T-cell (primary cell): ENCODE measurements at regions not wholly inside any gene's neighbourhood (a gene's known extent, or its start where the extent isn't known, plus 50 kb on each side); places are given as distances from the start of the nearest gene placed in this dataset.

Experiments used
- ATAC-seq, 4 experiments: fragments of 200-7000 bp in 3 of 4; fragments of 150-1000 bp in 1 of 4; cut with Tn5 transposase; replicated peaks in 1 of 4; 1 replicate in 3 of 4; 2 replicates in 1 of 4; pipeline ENCODE4 v1.10.0; 2021; ENCODE audit warnings: moderate library complexity in 3 of 4, mild to moderate bottlenecking in 2 of 4, moderate number of reproducible peaks in 1 of 4
- CTCF ChIA-PET, 2 donors: fragments of 300-600 bp; sonication (Branson Sonifier 250); formaldehyde crosslinking; loops; one replicate each; lab custom pipeline; 2022; ENCODE audit warnings: antibody characterized with exemption in 2 of 2; lab: Charles Lee
- POLR2A ChIA-PET, 2 donors: fragments of 300-600 bp; sonication (Branson Sonifier 250); formaldehyde crosslinking; loops; one replicate each; lab custom pipeline; 2022; ENCODE audit warnings: antibody characterized with exemption in 2 of 2; lab: Charles Lee
- DNase-seq, 35 experiments: peaks; one replicate each; pipeline versions ENCODE4 v3.0.0 to v3.0.0-alpha.2; 2013 to 2023
- H3K27ac ChIP-seq: one replicate; pipeline ENCODE4 v1.5.1; 2013; ENCODE audit warnings: low read length
- H3K27me3 ChIP-seq, 2 experiments: replicated peaks in 1 of 2; 1 replicate in 1 of 2; 2 replicates in 1 of 2; pipeline versions ENCODE4 v1.6.1 to v1.7.0; 2013; ENCODE audit warnings: low read length in 1 of 2, mixed read lengths in 1 of 2; ENCODE audit not compliant: control insufficient read depth in 2 of 2, insufficient read depth in 2 of 2; ENCODE audit errors: extremely low read depth in 1 of 2
- H3K36me3 ChIP-seq, 2 donors: 1 replicate in 1 of 2; 2 replicates in 1 of 2; pipeline versions ENCODE4 v1.6.1 to v1.7.0; 2013; ENCODE audit warnings: low read length in 1 of 2; ENCODE audit not compliant: control insufficient read depth in 2 of 2, insufficient read depth in 1 of 2; ENCODE audit errors: extremely low read depth in 1 of 2
- H3K4me1 ChIP-seq, 2 experiments: 1 replicate in 1 of 2; 2 replicates in 1 of 2; pipeline versions ENCODE4 v1.6.1 to v1.7.0; 2013; ENCODE audit warnings: low read length in 2 of 2, mixed read lengths in 1 of 2; ENCODE audit not compliant: insufficient read depth in 2 of 2, control insufficient read depth in 1 of 2; ENCODE audit errors: extremely low read depth in 1 of 2
- H3K4me3 ChIP-seq, 2 donors: 1 replicate in 1 of 2; 2 replicates in 1 of 2; pipeline versions ENCODE4 v1.5.1 to v1.7.0; 2013; ENCODE audit warnings: mild to moderate bottlenecking in 2 of 2, low read length in 1 of 2, moderate library complexity in 1 of 2; ENCODE audit not compliant: control insufficient read depth in 1 of 2; ENCODE audit errors: extremely low read depth in 1 of 2
- H3K9me3 ChIP-seq: 2 replicates; pipeline ENCODE4 v1.7.0; 2013
- H3K27ac Mint-ChIP-seq, 2 donors: one replicate each; pipeline ENCODE4 v1.8.0; 2020 to 2021; ENCODE audit warnings: mild to moderate bottlenecking in 2 of 2, mixed read lengths in 2 of 2
- H3K27me3 Mint-ChIP-seq, 2 donors: one replicate each; pipeline ENCODE4 v1.8.0; 2021 to 2022; ENCODE audit warnings: mixed read lengths in 2 of 2
- H3K36me3 Mint-ChIP-seq: one replicate; pipeline ENCODE4 v1.8.0; 2021; ENCODE audit warnings: mixed read lengths
- H3K4me1 Mint-ChIP-seq, 3 donors: one replicate each; pipeline ENCODE4 v1.8.0; 2020 to 2022; ENCODE audit warnings: mixed read lengths in 3 of 3, mild to moderate bottlenecking in 1 of 3
- H3K4me3 Mint-ChIP-seq, 3 donors: one replicate each; pipeline ENCODE4 v1.8.0; 2020 to 2022; ENCODE audit warnings: mild to moderate bottlenecking in 3 of 3, mixed read lengths in 3 of 3, moderate library complexity in 3 of 3
- H3K9me3 Mint-ChIP-seq, 3 donors: one replicate each; pipeline ENCODE4 v1.8.0; 2020 to 2022; ENCODE audit warnings: mixed read lengths in 3 of 3
- WGBS: methylation state at CpG from one replicate; pipeline ENCODE4 v1.1.5; 2013; ENCODE audit warnings: missing lambda C conversion rate; ENCODE audit not compliant: insufficient coverage; 5-methylcytosine and 5-hydroxymethylcytosine counted together

DNA sequence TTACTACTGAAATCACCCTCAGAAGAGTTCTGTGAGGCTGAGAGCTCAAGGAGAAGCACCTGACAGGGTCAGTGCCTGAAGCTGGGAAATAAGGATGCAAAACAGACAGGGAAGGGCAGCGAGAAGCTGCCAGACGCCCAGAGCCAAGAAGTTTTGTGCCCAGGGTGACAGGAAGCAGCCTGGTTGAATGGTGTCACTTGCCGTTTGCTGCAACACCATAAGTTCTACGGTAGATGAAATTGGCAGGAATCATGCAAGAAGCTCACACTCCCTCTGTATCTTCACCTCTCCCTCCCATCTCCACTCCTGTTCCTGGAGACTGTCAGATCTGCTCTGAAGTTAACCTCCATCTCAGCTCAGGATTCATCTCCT is 117.0 kb upstream of the SLC14A2 start:
- H3K36me3 ChIP-seq = no peaks in the 10 kb centered on the region
- WGBS = 64% methylated on average over 4 of the region's 4 CpGs
- ATAC-seq = no peak
- DNase-seq = no peak
- Mint-ChIP-seq H3K27ac (no peak overlapping the region), H3K9me3 (no peaks in the 10 kb centered on the region), H3K27me3 (peaks cover 2 to 6% of the 10 kb centered on the region in 2 donors), H3K36me3 (no peaks in the 10 kb centered on the region), H3K4me1 (no peaks in the 10 kb centered on the region), H3K4me3 (no peak overlapping the region)
- no peaks in the 10 kb centered on the region for H3K27me3 ChIP-seq
- H3K4me1 ChIP-seq = no peaks in the 10 kb centered on the region
- POLR2A ChIA-PET = no interaction called here
- H3K27ac ChIP-seq = no peak overlapping the region
- no peaks in the 10 kb centered on the region for H3K9me3 ChIP-seq
- H3K4me3 ChIP-seq = no peak overlapping the region
- CTCF ChIA-PET = no interaction called here

DNA sequence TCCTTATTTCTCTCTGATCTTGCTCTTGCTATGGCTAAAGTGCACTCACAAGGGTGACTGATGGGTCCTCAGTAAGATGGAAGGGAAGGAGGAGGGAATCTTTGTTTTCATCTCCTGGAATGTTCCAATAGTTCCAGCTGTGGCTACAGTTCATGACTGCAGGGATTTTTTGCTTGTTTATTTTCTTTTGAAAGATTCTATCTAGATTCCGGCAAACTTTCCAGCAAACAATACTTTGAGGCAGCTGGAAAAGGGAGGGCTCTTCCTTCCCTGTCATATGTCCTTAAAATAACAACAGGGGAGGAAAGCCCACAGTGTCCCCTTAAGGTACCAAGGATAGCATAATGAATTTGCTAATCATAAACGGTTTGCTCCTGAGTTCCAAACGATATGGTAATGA is 111.3 kb upstream of the SLC14A2 start:
- H3K4me1 ChIP-seq = no peaks in the 10 kb centered on the region
- ATAC-seq (no peak), DNase-seq (no peak)
- Mint-ChIP-seq H3K36me3 (no peaks in the 10 kb centered on the region), H3K4me3 (no peak overlapping the region), H3K27me3 (peaks cover 3 to 4% of the 10 kb centered on the region in 2 donors), H3K27ac (no peak overlapping the region), H3K4me1 (no peaks in the 10 kb centered on the region), H3K9me3 (no peaks in the 10 kb centered on the region)
- ChIA-PET POLR2A (no interaction called here), CTCF (no interaction called here)
- no peaks in the 10 kb centered on the region for H3K9me3 ChIP-seq
- H3K4me3 ChIP-seq = no peak overlapping the region
- peaks cover 0 to 3% of the 10 kb centered on the region in 2 experiments for H3K27me3 ChIP-seq
- H3K36me3 ChIP-seq = no peaks in the 10 kb centered on the region
- WGBS = no CpG with 5 or more reads among the region's 3 CpGs
- H3K27ac ChIP-seq = no peak overlapping the region

GRCh38 chr18:45505497-45506206 is 109.6 kb upstream of the SLC14A2 start:
- no peaks in the 10 kb centered on the region for H3K36me3 Mint-ChIP-seq
- ATAC-seq (no peak), DNase-seq (no peak)
- no peaks in the 10 kb centered on the region for H3K4me1 ChIP-seq
- peaks cover 0 to 3% of the 10 kb centered on the region in 2 experiments for H3K27me3 ChIP-seq
- H3K27me3 Mint-ChIP-seq = peaks cover 3 to 4% of the 10 kb centered on the region in 2 donors
- POLR2A ChIA-PET = no interaction called here
- WGBS = 65% methylated on average over 4 of the region's 12 CpGs
- H3K4me1 Mint-ChIP-seq = no peaks in the 10 kb centered on the region
- H3K9me3 ChIP-seq = no peaks in the 10 kb centered on the region
- H3K27ac ChIP-seq = no peak overlapping the region
- H3K9me3 Mint-ChIP-seq = no peaks in the 10 kb centered on the region
- no peak overlapping the region for H3K27ac Mint-ChIP-seq
- H3K36me3 ChIP-seq = no peaks in the 10 kb centered on the region
- H3K4me3 ChIP-seq = no peak overlapping the region
- CTCF ChIA-PET = no interaction called here
- H3K4me3 Mint-ChIP-seq = no peak overlapping the region

- H3K9me3 ChIP-seq = no peaks in the 10 kb centered on the region
- peaks cover 0 to 3% of the 10 kb centered on the region in 2 experiments for H3K27me3 ChIP-seq
- no peaks in the 10 kb centered on the region for H3K36me3 Mint-ChIP-seq
- no peak overlapping the region for H3K27ac ChIP-seq
- ChIA-PET CTCF (no interaction called here), POLR2A (no interaction called here)
- 93% methylated on average over 3 of the region's 4 CpGs for WGBS
- H3K4me1 Mint-ChIP-seq = no peaks in the 10 kb centered on the region
- no peak for ATAC-seq
- no peak overlapping the region for H3K4me3 Mint-ChIP-seq
- no peak for DNase-seq
- H3K4me1 ChIP-seq = no peaks in the 10 kb centered on the region
- no peaks in the 10 kb centered on the region for H3K36me3 ChIP-seq
- H3K27ac Mint-ChIP-seq = no peak overlapping the region
- no peak overlapping the region for H3K4me3 ChIP-seq
- peaks cover 7% of the 10 kb centered on the region in 2 donors for H3K27me3 Mint-ChIP-seq
- no peaks in the 10 kb centered on the region for H3K9me3 Mint-ChIP-seq
These were observed 108.3 kb upstream of the SLC14A2 start for GRCh38 chr18:45506951-45507350.

DNA sequence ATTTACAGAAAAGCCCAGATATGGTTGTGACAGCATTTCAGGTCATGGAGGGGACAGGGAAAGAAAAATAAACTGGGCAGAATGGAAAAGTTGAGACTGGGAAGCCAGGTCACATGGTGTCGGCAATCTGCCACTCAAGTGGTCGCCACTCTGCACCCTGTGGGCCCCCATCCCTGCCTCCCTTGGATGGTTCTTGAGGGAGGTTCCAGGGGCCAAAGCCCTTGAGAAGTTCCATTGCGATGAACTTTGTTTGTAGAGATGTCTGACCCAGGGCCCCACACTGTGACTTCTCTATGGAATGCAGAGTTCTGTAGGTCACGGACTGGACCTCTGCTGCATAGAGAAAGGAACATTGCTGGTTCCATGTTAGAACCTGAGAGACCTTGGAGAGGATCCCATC is 105.7 kb upstream of the SLC14A2 start:
- Histone ChIP-seq H3K27ac (no peak overlapping the region), H3K4me3 (no peak overlapping the region), H3K4me1 (no peaks in the 10 kb centered on the region), H3K9me3 (no peaks in the 10 kb centered on the region), H3K27me3 (peaks cover 0 to 3% of the 10 kb centered on the region in 2 experiments), H3K36me3 (no peaks in the 10 kb centered on the region)
- Mint-ChIP-seq H3K27ac (no peak overlapping the region), H3K4me3 (no peak overlapping the region), H3K9me3 (peaks cover 0 to 4% (median 4%) of the 10 kb centered on the region in 3 donors), H3K27me3 (peaks cover 7 to 9% of the 10 kb centered on the region in 2 donors), H3K36me3 (no peaks in the 10 kb centered on the region), H3K4me1 (no peaks in the 10 kb centered on the region)
- DNase-seq = no peak
- POLR2A ChIA-PET = no interaction called here
- CTCF ChIA-PET = no interaction called here
- ATAC-seq = no peak
- 100% methylated on average over 1 of the region's 4 CpGs for WGBS

DNA sequence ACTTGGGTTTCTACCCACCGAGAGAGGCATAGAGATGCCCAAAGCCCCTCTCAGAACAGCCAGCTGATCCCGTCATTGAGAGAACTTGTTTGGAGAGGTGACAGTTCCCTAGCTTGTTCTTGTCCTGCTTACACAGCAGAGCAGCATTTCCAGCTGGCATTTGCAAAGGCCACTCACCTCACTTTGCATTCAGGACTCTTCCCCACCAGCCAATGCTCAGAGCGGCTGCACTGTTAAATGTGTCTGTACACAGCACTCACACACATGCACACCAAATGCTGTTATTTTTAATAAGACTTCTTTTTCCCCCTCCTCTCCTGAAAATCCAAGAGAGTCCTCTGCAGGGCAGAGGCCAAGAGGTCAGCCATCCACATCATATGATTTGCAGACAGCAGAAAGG is 104.6 kb upstream of the SLC14A2 start:
- Mint-ChIP-seq H3K4me1 (no peaks in the 10 kb centered on the region), H3K4me3 (no peak overlapping the region), H3K36me3 (no peaks in the 10 kb centered on the region), H3K9me3 (peaks cover 0 to 4% (median 4%) of the 10 kb centered on the region in 3 donors), H3K27ac (no peak overlapping the region), H3K27me3 (peaks cover 5 to 7% of the 10 kb centered on the region in 2 donors)
- ChIA-PET POLR2A (no interaction called here), CTCF (no interaction called here)
- no peaks in the 10 kb centered on the region for H3K36me3 ChIP-seq
- no peaks in the 10 kb centered on the region for H3K9me3 ChIP-seq
- WGBS = 81% methylated on average over 3 of the region's 3 CpGs
- no peaks in the 10 kb centered on the region for H3K4me1 ChIP-seq
- no peak for ATAC-seq
- DNase-seq = no peak
- no peak overlapping the region for H3K4me3 ChIP-seq
- H3K27ac ChIP-seq = no peak overlapping the region
- peaks cover 0 to 3% of the 10 kb centered on the region in 2 experiments for H3K27me3 ChIP-seq
